ENCODE measurements at regions not wholly inside any gene's neighbourhood (a gene's known extent, or its start where the extent isn't known, plus 50 kb on each side); places are given as distances from the start of the nearest gene placed in this dataset.
A peak's percentile ranks its signal among the peaks of the same experiment; 100 is the strongest.
"Not testable (repeated sequence)": the region's sequence is repeated elsewhere in the genome, so short reads cannot be mapped to it uniquely, and the experiment has no call there.

DNA sequence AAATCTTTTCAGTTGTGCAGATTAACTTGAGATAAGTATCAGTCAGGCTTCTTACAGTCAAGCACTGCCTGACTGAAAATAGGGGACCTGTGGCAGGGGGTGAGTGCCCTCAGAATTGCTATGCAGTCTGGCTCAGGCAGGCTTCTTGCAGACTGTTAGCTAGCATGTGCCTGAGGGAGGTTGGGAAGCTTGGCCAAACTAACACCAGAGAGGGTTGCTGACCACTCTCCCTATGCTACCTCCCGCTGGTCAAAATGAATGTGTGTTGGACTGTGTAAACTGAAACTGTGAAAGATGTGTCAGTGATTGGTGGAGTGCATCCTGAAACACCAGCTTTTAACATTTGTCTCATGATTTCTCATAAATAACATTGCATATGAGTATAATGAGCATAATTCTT lies 622.3 kb upstream of the IMPG1 start:
- DNase-seq (ENCODE audit: low read depth): peak; percentile 13

GRCh38 chr6:76684875-76685274 lies 612.4 kb upstream of the IMPG1 start:
- DNase-seq (ENCODE audit: low read depth): no peak

GRCh38 chr6:76683985-76684384 lies 611.5 kb upstream of the IMPG1 start:
- no peak for DNase-seq (ENCODE audit: low read depth)

DNA sequence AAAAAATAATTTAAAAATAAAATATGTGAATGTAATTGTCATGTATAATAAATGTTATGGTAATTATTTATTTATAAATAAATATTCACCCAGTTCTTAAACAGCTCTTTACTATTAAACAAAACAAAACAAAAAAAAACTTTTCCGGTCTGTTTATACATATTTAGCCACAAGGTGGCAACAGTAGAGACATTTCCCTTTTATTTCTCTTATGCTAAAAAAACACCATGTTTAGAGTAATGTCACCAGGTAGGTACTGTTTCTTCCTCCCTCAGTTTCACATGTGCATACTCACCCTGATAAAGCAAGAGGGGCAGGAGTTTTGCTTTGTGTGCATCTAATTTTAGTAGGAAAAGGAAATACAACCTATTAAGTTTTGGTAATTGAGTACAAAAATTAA lies 610.4 kb upstream of the IMPG1 start:
- DNase-seq (ENCODE audit: low read depth): peak; percentile 18

DNA sequence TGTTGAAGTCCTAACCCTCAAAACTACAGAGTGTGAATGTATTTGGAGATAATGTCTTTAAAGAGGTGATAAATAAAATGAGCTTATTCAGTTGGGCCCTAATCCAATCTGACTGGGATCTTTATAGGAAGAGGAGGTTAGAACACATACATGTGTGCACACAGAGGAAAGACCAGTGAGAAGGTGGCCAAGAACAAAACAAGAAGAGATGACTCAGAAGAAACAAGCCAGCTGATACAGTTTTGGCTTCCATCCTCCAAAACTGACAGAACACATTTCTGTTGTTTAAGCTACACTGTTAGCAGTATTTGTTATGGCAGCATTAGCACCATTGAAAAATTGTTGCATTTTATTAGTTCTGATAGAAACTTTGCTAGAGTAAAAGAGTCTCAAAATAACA lies 609.3 kb upstream of the IMPG1 start:
- peak; percentile 27 for DNase-seq (ENCODE audit: low read depth)

GRCh38 chr6:76677017-76677416 lies 604.6 kb upstream of the IMPG1 start:
- DNase-seq (ENCODE audit: low read depth): no peak

- no peak for DNase-seq (ENCODE audit: low read depth)
Measured at GRCh38 chr6:76671751-76672150, 599.3 kb upstream of the IMPG1 start.

DNA sequence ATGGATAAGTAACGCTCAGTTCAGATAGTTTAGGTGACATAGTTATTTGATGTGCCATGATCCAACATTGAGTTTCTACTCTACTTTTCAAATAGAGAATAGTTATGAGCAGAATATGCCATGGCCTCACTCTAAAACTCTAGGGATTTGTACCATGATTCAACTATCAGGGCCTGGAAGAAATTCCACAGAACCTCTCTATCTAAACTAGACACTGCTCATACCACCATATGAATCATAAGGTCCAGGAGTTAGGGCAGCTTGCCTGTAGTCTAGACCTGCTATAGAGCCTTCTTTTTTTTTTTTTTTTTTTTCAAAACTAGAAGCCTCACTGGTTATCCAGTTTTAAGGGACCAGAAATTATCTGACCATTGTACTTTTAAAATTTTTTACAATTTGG lies 571.8 kb upstream of the IMPG1 start:
- DNase-seq (ENCODE audit: low read depth): peak; percentile 1

DNA sequence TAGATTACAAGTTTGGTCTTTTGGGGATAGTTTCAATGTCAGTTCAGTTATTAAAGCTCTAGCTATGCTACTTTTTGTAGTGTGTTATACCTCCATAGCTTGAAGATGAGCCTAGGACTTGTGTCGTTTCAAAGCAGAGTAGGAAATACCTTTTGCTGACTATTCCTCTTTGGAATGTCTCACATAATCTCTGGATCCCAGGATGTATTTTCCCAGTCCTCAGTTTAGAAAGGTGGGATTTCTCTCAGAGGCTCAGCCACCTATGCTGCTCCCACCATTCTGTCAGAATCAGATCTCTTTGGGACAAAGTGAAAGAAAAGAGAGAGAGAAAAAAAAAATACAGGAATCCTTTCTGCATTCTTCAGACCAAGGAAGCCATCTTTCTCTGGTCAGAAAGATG lies 567.5 kb upstream of the IMPG1 start:
- DNase-seq (ENCODE audit: low read depth): no peak

DNA sequence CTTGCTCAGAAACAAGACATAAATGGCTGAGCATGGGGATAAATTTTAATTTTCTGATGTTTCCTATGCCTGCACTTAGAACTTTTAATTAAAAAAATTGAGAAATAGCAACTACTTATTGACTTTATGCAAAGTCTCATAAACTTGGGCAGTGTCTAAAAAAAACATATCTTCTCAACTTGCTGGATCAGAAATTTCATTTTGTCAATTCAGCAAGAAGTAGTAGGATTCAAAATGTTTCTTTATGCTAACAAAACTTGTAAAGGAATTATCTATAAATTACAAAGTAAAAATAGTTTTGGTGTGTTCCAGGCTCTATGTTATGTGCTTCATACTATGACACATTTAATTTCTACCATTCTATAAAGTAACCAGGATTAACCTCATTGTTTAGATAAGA lies 562.2 kb upstream of the IMPG1 start:
- DNase-seq (ENCODE audit: low read depth): no peak

- no peak for DNase-seq (ENCODE audit: low read depth)
Measured at GRCh38 chr6:76633259-76633658, 560.8 kb upstream of the IMPG1 start.

DNA sequence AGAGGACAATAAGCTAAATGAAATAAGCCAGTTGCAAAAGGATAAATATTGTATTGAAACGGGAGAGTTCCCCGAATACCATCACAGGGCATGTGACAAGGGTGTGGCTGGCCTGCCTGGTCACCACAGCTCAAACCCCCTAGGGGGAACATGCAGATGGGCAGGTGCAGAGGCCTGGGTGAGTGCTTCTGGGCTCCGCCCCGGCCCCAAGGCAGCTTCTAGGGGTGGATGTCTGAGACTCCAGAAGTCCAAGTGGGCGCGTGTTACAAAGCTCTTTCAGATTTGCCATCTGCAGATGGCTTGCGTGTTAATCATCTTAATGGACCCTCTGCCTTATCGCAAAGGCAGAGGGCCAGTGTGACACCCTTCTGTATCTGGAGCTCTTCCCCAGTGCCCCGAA lies 559.2 kb upstream of the IMPG1 start:
- DNase-seq (ENCODE audit: low read depth): no peak

DNA sequence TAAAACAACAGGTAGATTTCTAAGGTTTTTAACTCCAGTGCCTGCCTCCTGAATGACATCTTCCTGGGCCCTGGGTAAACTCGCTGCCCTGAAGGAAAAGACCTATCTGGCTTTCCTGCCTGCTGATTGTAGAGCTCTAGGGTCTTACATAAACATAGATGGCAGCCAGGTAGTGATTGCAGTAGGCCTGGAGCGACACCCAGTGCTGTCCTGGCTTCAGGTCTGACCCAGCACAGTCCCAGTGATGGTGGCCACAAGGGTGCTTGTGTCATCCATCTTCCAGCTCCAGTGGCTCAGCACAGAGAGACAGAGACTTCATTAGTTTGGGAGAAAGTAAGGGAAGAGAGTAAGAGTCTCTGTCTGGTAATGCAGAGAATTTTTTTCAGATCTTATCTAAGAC lies 542.9 kb upstream of the IMPG1 start:
- no peak for DNase-seq (ENCODE audit: low read depth)

DNA sequence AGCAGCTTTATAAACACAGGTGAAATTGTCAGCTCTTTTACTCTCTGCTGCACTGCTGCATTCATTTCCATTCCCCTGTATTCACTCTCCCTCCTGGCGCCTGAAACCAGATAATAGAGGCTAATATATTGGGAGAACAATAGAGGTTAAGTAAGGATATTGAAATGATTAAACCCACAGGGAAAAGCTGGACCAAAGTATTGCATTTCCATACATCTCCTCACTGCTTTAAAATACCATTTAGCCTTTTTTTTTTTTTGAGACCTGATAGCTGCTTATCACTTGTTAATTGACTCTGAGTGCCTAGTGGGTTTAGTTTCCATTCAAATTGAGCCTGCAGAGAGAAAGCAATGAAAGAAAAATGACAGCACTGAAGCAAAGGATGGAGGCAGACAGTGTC lies 540.5 kb upstream of the IMPG1 start:
- no peak for DNase-seq (ENCODE audit: low read depth)

DNA sequence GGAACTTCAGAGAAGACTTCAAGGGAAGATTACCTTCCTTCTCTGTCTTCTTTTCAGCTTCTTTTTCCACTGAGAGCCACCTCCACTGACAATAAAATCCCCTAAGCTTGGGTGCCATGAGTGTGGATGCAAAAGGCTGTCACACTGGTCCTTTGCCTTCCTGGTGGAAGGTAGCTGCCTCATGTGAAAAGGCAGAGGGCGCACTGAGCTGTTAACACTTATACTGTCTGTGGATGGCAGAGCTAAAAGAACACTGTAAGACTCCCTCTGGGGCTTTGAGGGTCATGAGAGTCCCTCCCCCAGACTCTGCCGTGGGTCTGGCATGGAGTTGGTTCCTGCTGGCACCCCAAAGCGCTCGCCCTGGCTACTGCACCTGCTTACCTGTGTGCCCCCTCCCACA lies 536.7 kb upstream of the IMPG1 start:
- no peak for DNase-seq (ENCODE audit: low read depth)

GRCh38 chr6:76594109-76594508 lies 521.6 kb upstream of the IMPG1 start:
- no peak for DNase-seq (ENCODE audit: low read depth)

DNA sequence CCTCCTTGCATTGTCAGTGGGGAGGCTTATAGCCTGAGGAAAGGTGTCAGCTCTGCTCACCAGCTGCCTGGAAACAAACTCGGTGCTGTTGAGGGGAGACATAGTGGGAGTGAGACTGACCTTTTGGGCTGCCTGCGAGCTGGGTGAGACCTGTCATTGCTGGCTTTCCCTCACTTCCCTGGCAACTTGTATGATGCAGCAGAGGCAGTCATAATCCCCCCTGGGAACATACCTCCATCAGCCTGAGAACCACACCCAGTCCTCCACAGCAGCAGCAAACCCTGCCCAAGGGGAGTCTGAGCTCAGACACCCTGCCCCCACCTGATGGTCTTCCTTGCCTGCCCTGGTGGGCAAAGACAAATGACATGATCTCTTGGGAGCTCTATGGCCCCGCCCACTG lies 521.2 kb upstream of the IMPG1 start:
- DNase-seq (ENCODE audit: low read depth): no peak

GRCh38 chr6:76592566-76592965 lies 520.1 kb upstream of the IMPG1 start:
- no peak for DNase-seq (ENCODE audit: low read depth)

DNA sequence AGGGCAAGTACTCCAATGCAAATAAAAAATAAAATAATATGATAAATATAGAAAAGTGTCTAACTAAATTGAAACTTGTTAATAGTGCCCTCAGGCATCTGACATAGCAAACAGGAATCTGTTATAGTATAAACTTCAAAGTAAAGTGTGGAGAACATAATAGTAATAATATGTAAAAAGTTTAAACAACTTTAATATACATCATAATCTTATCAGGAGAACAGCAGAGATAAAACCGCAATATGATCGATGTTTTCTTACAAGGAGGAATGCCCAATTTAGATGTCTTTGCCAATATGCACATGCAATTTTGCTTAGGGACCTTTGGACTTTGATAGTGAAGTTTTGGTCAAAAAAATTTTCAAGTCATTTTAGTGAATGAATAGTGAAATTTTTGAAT lies 514.8 kb upstream of the IMPG1 start:
- DNase-seq (ENCODE audit: low read depth): no peak

DNA sequence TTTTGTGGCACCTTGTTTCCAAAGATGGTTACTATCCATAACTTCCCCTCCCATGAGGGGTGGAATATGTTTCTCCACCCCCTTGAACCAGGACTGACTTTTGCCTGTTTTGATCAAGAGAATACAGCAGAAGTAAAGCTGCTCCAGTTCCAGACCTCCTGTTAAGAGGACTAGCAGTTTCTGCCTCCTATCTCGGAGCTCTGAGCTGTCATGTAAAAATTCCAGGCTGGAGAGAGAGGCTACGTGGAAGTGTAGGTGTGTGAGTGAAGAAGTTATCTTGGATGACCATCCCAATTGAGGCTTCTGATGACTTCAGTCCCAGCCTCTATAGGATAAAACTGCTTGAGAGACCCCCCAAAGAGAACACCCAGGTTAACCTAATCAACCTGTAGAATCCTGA lies 511.7 kb upstream of the IMPG1 start:
- no peak for DNase-seq (ENCODE audit: low read depth)

DNA sequence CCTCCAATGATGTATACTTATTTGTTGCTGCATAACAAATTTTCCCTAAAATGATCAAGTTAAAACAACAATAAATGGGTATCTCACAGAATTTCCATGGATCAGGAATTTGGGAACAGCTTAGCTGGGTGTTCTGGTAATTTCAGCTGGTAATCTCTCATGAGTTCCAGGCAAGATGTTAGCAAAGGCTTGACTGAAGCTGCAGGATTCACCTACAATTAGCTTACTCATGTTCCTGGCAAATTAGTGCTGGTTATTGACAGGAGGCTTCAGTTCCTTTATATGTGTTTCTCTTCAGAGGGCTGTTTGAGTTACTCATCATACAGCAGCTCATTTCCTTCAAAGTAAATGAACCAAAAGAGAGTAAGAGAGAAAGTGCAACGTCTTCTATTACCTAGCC lies 506.3 kb upstream of the IMPG1 start:
- no peak for DNase-seq (ENCODE audit: low read depth)

GRCh38 chr6:76574746-76575145 lies 502.3 kb upstream of the IMPG1 start:
- DNase-seq (ENCODE audit: low read depth): no peak

GRCh38 chr6:76565932-76566331 lies 493.5 kb upstream of the IMPG1 start:
- DNase-seq (ENCODE audit: low read depth): no peak

DNA sequence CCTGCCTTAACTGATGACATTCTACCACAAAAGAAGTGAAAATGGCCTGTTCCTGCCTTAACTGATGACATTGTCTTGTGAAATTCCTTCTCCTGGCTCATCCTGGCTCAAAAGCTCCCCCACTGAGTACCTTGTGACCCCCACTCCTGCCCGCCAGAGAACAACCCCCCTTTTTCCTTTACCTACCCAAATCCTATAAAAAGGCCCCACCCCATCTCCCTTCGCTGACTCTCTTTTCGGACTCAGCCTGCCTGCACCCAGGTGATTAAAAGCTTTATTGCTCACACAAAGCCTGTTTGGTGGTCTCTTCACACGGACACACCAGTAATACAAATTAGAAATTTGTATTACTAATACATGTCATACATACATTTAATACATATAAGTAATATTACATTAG lies 489.9 kb upstream of the IMPG1 start:
- DNase-seq (ENCODE audit: low read depth): not testable (repeated sequence)

Measured in LHCN-M2 (cell line).